Activated naive CD4-positive, alpha-beta T cell treated with anti-CD3 and anti-CD28 coated beads, Interleukin-2, amount 50 U/mL, for 72 hours (primary cell): ENCODE measurements at regions not wholly inside any gene's neighbourhood (a gene's known extent, or its start where the extent isn't known, plus 50 kb on each side); places are given as distances from the start of the nearest gene placed in this dataset.

Experiments used
- ATAC-seq, 2 donors: fragments of 150-1000 bp; cut with Tn5 transposase; 2 replicates each; pipeline ENCODE4 v1.10.0; 2021; ENCODE audit warnings: mild to moderate bottlenecking in 2 of 2, moderate library complexity in 2 of 2
- DNase-seq, 2 donors: peaks; one replicate each; pipeline ENCODE4 v3.0.0; 2021 to 2022; ENCODE audit warnings: low spot score in 2 of 2
- H3K27ac Mint-ChIP-seq, 2 donors: one replicate each; pipeline ENCODE4 v1.8.0; 2022; ENCODE audit warnings: mild to moderate bottlenecking in 2 of 2, mixed read lengths in 2 of 2
- H3K36me3 Mint-ChIP-seq, 2 donors: one replicate each; pipeline ENCODE4 v1.8.0; 2022; ENCODE audit warnings: mixed read lengths in 2 of 2
- H3K9me3 Mint-ChIP-seq, 2 donors: one replicate each; pipeline ENCODE4 v1.8.0; 2022; ENCODE audit warnings: mixed read lengths in 2 of 2

GRCh38 chr6:169849396-169849795 lies 98.0 kb downstream of the ERMARD start:
- no peak overlapping the region for H3K27ac Mint-ChIP-seq
- H3K36me3 Mint-ChIP-seq, result no peaks in the 10 kb centered on the region
- ATAC-seq (no peak), DNase-seq (peak in 1 of 2 donors; percentile 34)
- H3K9me3 Mint-ChIP-seq, result peaks cover 6% of the 10 kb centered on the region in 2 donors

- no peak for ATAC-seq
- Mint-ChIP-seq H3K27ac (no peak overlapping the region), H3K9me3 (peaks cover 6% of the 10 kb centered on the region in 2 donors)
These were observed 97.5 kb downstream of the ERMARD start for GRCh38 chr6:169848946-169849345.

GRCh38 chr6:169847901-169848311 lies 96.5 kb downstream of the ERMARD start:
- peaks cover 2% of the 10 kb centered on the region in 2 donors for H3K9me3 Mint-ChIP-seq
- no peaks in the 10 kb centered on the region for H3K36me3 Mint-ChIP-seq
- H3K27ac Mint-ChIP-seq, result no peak overlapping the region
- no peak for ATAC-seq
- peak in 1 of 2 donors; percentile 20 for DNase-seq

More at GRCh38 chr6:169848946-169849345, 97.5 kb downstream of the ERMARD start:
- no peaks in the 10 kb centered on the region for H3K36me3 Mint-ChIP-seq
- DNase-seq, result peak in 1 of 2 donors; percentile 30

DNA sequence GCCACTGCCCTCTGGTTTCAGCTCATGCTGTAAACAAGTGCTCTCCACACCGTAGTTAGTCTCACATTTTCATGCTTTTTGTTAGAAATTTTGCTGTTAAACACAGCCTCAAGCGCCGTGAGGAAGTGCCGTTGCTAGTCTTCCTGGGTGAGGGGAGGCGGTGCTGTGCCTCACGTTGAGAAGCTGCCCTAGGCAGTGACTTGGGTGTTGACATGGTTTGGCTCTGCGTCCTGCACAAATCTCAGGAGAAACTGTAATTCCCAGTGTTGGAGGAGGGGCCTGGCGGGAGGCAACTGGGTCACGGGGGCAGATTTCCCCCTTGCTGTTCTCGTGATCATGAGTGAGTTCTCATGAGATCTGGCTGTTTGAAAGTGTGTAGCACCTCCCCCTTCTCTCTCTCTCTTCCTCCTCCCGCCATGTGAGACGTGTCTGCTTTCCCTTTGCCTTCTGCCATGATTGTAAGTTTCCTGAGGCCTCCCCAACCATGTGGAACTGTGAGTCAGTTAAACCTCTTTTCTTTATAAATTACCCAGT lies 95.8 kb downstream of the ERMARD start:
- ATAC-seq (no peak), DNase-seq (no peak)
- Mint-ChIP-seq H3K27ac (peak overlapping the region in 1 of 2 donors; percentile 41), H3K36me3 (no peaks in the 10 kb centered on the region), H3K9me3 (no peaks in the 10 kb centered on the region)

GRCh38 chr6:169846286-169847056 lies 95.0 kb downstream of the ERMARD start:
- Mint-ChIP-seq H3K27ac (peak overlapping the region in 1 of 2 donors; percentile 41), H3K9me3 (no peaks in the 10 kb centered on the region), H3K36me3 (no peaks in the 10 kb centered on the region)
- no peak for ATAC-seq
- DNase-seq, result peak in 1 of 2 donors; percentile 34

- DNase-seq (peak in 1 of 2 donors; percentile 28), ATAC-seq (no peak)
- H3K9me3 Mint-ChIP-seq, result no peaks in the 10 kb centered on the region
- H3K27ac Mint-ChIP-seq, result no peak overlapping the region
- H3K36me3 Mint-ChIP-seq, result no peaks in the 10 kb centered on the region
These were observed 94.2 kb downstream of the ERMARD start for GRCh38 chr6:169845426-169846285.

DNA sequence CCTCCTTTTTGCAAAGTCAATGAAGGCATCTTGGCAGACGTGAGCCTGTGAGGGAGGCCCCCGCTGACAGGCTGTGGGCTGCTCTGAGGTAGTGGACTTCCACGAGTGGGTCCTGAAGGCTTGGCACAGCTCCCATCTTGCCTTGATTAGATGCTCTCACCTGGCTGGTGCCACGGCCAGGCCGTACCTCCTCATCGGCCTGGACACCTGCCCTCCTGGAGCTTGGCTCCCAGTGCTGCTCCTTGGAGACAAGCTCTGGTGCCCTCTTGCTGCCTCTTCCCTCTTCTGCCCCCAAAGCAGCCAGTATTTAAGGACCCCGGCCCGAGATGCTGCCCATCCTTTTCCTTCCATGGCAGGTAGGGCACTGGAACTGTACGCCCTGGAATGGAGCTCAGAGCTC lies 93.5 kb downstream of the ERMARD start:
- no peaks in the 10 kb centered on the region for H3K9me3 Mint-ChIP-seq
- H3K36me3 Mint-ChIP-seq, result no peaks in the 10 kb centered on the region
- no peak for ATAC-seq

GRCh38 chr6:169843991-169844390 lies 92.6 kb downstream of the ERMARD start:
- no peak for ATAC-seq
- no peaks in the 10 kb centered on the region for H3K9me3 Mint-ChIP-seq
- H3K27ac Mint-ChIP-seq, result no peak overlapping the region
- DNase-seq, result no peak
- H3K36me3 Mint-ChIP-seq, result no peaks in the 10 kb centered on the region

More for the DNA sequence above, 93.5 kb downstream of the ERMARD start:
- DNase-seq, result peak in 1 of 2 donors; percentile 23
- no peak overlapping the region for H3K27ac Mint-ChIP-seq

GRCh38 chr6:169843110-169843509 lies 91.7 kb downstream of the ERMARD start:
- Mint-ChIP-seq H3K9me3 (no peaks in the 10 kb centered on the region), H3K27ac (no peak overlapping the region), H3K36me3 (no peaks in the 10 kb centered on the region)
- ATAC-seq (no peak), DNase-seq (no peak)

DNA sequence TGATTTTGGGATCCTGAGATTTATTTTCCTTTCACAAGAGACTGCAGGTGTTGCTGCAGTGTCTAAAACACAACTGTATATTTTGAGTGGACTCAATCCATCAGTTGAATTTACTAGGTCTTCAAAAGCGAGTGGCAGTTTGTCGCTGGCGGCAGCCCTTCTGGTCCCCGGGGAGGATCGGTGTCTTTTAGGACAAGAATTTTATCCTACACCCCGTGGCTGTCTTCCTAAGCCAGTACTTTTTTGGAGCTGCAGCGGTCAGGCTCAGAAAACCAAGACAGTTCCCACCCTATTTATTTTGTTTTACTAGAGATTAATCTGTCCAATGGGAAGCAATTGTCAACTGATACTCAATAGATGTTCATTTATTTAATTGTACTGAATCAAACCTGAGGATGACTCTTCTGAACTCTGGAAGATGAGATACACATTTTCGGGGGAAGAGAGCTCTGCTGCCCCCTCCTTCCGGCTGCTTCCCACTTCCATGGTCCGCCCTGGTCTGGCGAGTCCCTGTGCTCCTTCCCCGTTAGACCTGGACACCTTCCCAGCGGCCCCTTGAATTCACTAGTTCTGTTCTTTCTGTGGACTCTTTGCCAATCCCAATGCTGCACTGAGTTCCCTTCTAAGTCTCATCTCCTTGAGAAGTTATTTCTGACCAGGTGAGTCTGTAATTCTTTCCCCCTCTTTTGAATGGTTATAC lies 90.6 kb downstream of the ERMARD start:
- DNase-seq (no peak), ATAC-seq (no peak)
- Mint-ChIP-seq H3K27ac (no peak overlapping the region), H3K9me3 (no peaks in the 10 kb centered on the region), H3K36me3 (no peaks in the 10 kb centered on the region)

- Mint-ChIP-seq H3K9me3 (no peaks in the 10 kb centered on the region), H3K36me3 (no peaks in the 10 kb centered on the region), H3K27ac (no peak overlapping the region)
- no peak for DNase-seq
- ATAC-seq, result no peak
These were observed 89.8 kb downstream of the ERMARD start for GRCh38 chr6:169841251-169841650.

DNA sequence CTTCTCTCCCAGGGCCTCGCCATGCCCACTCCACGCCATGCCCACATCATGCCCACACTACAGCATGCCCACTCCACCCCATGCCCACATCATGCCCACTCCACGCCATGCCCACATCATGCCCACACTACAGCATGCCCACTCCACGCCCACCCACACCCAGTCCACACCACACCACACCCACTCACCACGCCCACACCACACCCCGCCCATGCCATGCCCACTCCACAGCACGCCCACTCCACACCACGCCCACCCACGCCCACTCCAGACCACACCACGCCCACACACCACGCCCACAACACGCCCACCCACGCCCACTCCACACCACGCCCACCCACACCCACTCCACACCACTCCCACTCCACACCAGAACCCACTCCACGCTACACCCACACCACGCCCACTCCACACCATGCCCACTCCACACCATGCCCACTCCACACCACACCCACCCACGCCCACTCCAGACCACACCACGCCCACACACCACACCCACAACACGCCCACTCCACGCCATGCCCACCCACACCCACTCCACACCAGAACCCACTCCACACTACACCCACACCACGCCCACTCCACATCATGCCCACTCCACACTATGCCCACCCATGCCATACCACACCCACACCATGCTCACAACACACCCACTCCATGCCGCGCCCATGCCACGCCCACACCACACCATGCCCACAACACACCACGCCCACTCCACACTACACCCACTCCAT lies 88.6 kb downstream of the ERMARD start:
- no peak for DNase-seq
- no peak for ATAC-seq
- Mint-ChIP-seq H3K27ac (peak overlapping the region in 1 of 2 donors; percentile 86), H3K36me3 (no peaks in the 10 kb centered on the region), H3K9me3 (no peaks in the 10 kb centered on the region)

DNA sequence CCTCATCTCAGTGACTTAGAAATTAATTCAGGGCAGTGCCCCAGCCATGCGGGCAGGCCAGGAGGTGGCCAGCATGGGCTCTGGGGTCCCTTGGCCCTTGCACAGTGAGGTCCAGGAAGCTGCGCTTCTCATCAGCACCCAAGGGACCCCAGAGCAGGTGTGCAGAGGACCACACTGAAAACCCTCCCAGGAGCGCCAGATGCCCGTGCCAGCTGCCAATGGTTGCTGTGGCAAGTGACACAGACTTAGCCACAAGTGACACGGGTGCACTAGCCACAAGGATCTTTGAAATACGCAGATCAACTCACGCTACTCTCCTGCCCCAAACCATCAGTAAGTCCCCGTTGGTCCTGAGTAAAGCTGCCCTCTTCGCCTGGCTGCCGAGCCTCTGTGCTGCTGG lies 88.1 kb downstream of the ERMARD start:
- no peaks in the 10 kb centered on the region for H3K9me3 Mint-ChIP-seq
- ATAC-seq, result no peak
- no peak for DNase-seq
- no peaks in the 10 kb centered on the region for H3K36me3 Mint-ChIP-seq
- H3K27ac Mint-ChIP-seq, result peak overlapping the region in 1 of 2 donors; percentile 22

GRCh38 chr6:169839029-169839481 lies 87.6 kb downstream of the ERMARD start:
- Mint-ChIP-seq H3K9me3 (no peaks in the 10 kb centered on the region), H3K27ac (no peak overlapping the region), H3K36me3 (no peaks in the 10 kb centered on the region)
- ATAC-seq (no peak), DNase-seq (no peak)

- Mint-ChIP-seq H3K27ac (no peak overlapping the region), H3K9me3 (no peaks in the 10 kb centered on the region), H3K36me3 (no peaks in the 10 kb centered on the region)
- ATAC-seq (no peak), DNase-seq (no peak)
These were observed 87.1 kb downstream of the ERMARD start for GRCh38 chr6:169838346-169839028.
